ENCODE measurements at regions not wholly inside any gene's neighbourhood (a gene's known extent, or its start where the extent isn't known, plus 50 kb on each side); places are given as distances from the start of the nearest gene placed in this dataset.
"Not testable (repeated sequence)": the region's sequence is repeated elsewhere in the genome, so short reads cannot be mapped to it uniquely, and the experiment has no call there.

GRCh38 chr13:79966059-79966458 lies 374.9 kb downstream of the SPRY2 start:
- H3K36me3 ChIP-seq (ENCODE audit: control insufficient read depth, insufficient read depth, low read length), result no peaks in the 10 kb centered on the region
- no peak overlapping the region for H3K9ac ChIP-seq (ENCODE audit: low read length)
- no peaks in the 10 kb centered on the region for H3K4me1 ChIP-seq (ENCODE audit: control insufficient read depth, insufficient read depth, low read length)
- no peak overlapping the region for H3K27ac ChIP-seq (ENCODE audit: low read depth, low read length)
- H3K4me3 ChIP-seq (ENCODE audit: low read length), result no peak overlapping the region
- H3K27me3 ChIP-seq (ENCODE audit: control insufficient read depth, insufficient read depth, low read length), result no peaks in the 10 kb centered on the region

DNA sequence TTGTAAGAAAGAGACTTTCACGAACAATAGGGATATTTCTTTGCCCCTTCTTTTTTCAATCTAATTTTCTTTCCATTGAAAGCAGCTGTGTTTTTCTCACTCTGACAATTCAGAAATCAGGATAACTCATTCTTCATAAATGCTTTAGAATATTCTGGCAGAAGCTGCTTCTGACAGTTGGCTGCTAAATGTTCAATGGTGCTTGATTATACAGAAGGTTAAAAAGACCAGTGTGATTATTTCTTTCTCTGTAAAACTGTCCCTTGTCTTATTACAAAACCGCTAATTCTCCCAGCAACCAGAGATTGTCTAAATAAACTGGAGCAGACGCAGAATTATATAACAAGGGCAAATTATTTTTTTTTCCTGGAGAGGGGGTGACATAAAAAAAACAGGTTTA lies 394.4 kb downstream of the SPRY2 start:
- H3K4me1 ChIP-seq (ENCODE audit: control insufficient read depth, insufficient read depth, low read length), result no peaks in the 10 kb centered on the region
- H3K27ac ChIP-seq (ENCODE audit: low read depth, low read length), result no peak overlapping the region
- no peak overlapping the region for H3K4me3 ChIP-seq (ENCODE audit: low read length)
- no peaks in the 10 kb centered on the region for H3K27me3 ChIP-seq (ENCODE audit: control insufficient read depth, insufficient read depth, low read length)
- no peak overlapping the region for H3K9ac ChIP-seq (ENCODE audit: low read length)
- no peaks in the 10 kb centered on the region for H3K36me3 ChIP-seq (ENCODE audit: control insufficient read depth, insufficient read depth, low read length)

DNA sequence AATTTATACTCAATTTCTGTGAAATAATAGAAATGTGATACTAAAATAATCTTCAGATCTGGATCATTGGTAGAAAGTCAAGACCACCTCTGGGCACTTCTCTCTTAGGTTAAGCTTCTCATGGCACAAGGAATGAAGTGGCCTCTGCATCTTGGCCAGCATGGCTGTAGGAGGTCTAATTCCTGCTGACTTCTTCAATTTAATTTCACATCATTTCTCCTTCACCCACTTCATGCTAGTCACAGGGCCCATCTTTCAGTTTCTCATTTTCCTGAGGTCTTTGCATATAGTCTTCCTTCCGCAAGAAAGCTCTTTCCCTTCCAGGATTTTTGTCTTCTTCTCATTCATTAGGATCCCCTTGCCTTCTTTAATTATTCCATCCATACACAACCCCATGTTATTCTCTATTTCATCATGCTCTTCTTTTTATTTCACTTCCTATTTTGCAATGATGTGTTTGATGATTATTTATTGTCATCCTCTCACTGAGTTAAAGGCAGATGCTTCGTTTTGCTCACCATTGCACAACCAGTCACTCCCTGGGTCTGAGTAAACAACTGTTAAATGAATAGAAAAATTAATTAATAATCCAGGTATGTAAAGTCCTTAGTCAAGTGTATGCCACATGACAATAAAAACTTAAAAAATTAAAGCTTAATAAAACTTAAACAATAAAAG lies 397.4 kb downstream of the SPRY2 start:
- no peak overlapping the region for H3K27ac ChIP-seq (ENCODE audit: low read depth, low read length)
- no peaks in the 10 kb centered on the region for H3K4me1 ChIP-seq (ENCODE audit: control insufficient read depth, insufficient read depth, low read length)
- H3K9ac ChIP-seq (ENCODE audit: low read length), result no peak overlapping the region
- no peaks in the 10 kb centered on the region for H3K36me3 ChIP-seq (ENCODE audit: control insufficient read depth, insufficient read depth, low read length)
- no peak overlapping the region for H3K4me3 ChIP-seq (ENCODE audit: low read length)
- H3K27me3 ChIP-seq (ENCODE audit: control insufficient read depth, insufficient read depth, low read length), result no peaks in the 10 kb centered on the region

DNA sequence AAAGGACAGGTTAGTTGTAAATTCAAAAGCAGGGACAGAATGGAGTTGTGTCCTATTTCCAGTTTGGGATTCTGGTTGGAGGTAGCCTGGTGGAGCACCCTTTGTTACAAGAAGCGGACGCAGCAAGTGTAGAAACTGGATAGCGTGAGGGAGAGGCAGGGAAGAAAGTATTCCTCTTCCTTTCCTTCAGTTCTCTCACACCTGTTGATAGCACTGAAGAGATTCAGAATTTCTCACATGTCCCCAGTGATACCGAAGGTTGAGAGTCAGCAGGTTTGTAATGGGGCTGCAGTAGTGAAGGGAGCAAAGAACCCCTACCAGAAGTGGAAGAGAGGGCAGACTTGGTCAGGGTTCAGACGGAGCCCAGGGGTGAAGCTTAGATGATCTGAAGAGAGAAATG lies 399.2 kb downstream of the SPRY2 start:
- Histone ChIP-seq H3K4me1 (ENCODE audit: control insufficient read depth, insufficient read depth, low read length) (no peaks in the 10 kb centered on the region), H3K27me3 (ENCODE audit: control insufficient read depth, insufficient read depth, low read length) (no peaks in the 10 kb centered on the region), H3K4me3 (ENCODE audit: low read length) (no peak overlapping the region), H3K27ac (ENCODE audit: low read depth, low read length) (no peak overlapping the region), H3K36me3 (ENCODE audit: control insufficient read depth, insufficient read depth, low read length) (no peaks in the 10 kb centered on the region), H3K9ac (ENCODE audit: low read length) (no peak overlapping the region)

- H3K4me1 ChIP-seq (ENCODE audit: control insufficient read depth, insufficient read depth, low read length), result no peaks in the 10 kb centered on the region
- H3K36me3 ChIP-seq (ENCODE audit: control insufficient read depth, insufficient read depth, low read length), result no peaks in the 10 kb centered on the region
- no peak overlapping the region for H3K4me3 ChIP-seq (ENCODE audit: low read length)
- no peaks in the 10 kb centered on the region for H3K27me3 ChIP-seq (ENCODE audit: control insufficient read depth, insufficient read depth, low read length)
- H3K9ac ChIP-seq (ENCODE audit: low read length), result no peak overlapping the region
- no peak overlapping the region for H3K27ac ChIP-seq (ENCODE audit: low read depth, low read length)
Observed at GRCh38 chr13:79939689-79940088, 401.2 kb downstream of the SPRY2 start.

GRCh38 chr13:79937771-79938216 lies 403.1 kb downstream of the SPRY2 start:
- Histone ChIP-seq H3K36me3 (ENCODE audit: control insufficient read depth, insufficient read depth, low read length) (no peaks in the 10 kb centered on the region), H3K9ac (ENCODE audit: low read length) (no peak overlapping the region), H3K27ac (ENCODE audit: low read depth, low read length) (peak overlapping the region; percentile 24), H3K4me3 (ENCODE audit: low read length) (no peak overlapping the region), H3K4me1 (ENCODE audit: control insufficient read depth, insufficient read depth, low read length) (no peaks in the 10 kb centered on the region), H3K27me3 (ENCODE audit: control insufficient read depth, insufficient read depth, low read length) (no peaks in the 10 kb centered on the region)

GRCh38 chr13:79937311-79937710 lies 403.6 kb downstream of the SPRY2 start:
- Histone ChIP-seq H3K36me3 (ENCODE audit: control insufficient read depth, insufficient read depth, low read length) (no peaks in the 10 kb centered on the region), H3K27me3 (ENCODE audit: control insufficient read depth, insufficient read depth, low read length) (no peaks in the 10 kb centered on the region), H3K9ac (ENCODE audit: low read length) (no peak overlapping the region), H3K27ac (ENCODE audit: low read depth, low read length) (peak overlapping the region; percentile 24), H3K4me3 (ENCODE audit: low read length) (no peak overlapping the region), H3K4me1 (ENCODE audit: control insufficient read depth, insufficient read depth, low read length) (no peaks in the 10 kb centered on the region)

DNA sequence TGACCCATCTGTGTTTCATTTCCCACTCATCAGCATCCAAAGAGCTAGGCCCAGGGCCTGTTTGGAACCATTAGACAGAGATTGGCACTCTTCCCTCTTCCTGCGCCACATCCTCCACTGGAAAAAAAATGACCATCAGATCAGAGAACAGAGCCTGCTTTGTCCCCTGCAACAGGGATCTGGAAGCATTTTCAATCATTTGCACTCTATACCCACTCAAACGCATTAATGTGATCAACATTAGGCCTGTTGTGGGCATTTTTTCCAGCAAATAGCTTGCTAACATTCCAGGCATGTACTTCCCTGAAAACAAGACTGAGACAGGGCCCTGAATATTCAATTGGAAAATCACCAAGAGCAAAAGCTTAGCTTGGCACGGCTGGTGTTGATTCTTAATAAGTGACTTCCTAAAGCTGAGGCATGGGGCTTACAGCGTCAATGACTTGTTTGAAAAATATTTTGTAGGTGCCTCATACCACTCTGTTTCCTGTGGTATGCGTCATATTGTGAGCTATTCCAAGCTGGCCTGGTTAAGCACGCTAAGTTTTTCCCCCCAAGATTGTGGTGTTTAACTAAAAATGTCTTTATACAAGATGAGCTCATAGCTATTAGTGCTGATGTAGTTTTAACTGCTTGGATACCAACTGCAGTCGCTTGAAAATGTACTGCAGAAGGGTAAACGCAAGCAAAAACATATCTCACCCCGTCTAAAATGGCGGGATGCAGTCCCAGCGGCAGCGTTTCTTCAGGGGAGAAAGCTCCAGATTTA lies 404.4 kb downstream of the SPRY2 start:
- Histone ChIP-seq H3K27ac (ENCODE audit: low read depth, low read length) (peak overlapping the region; percentile 33), H3K9ac (ENCODE audit: low read length) (no peak overlapping the region), H3K4me3 (ENCODE audit: low read length) (no peak overlapping the region), H3K4me1 (ENCODE audit: control insufficient read depth, insufficient read depth, low read length) (no peaks in the 10 kb centered on the region), H3K36me3 (ENCODE audit: control insufficient read depth, insufficient read depth, low read length) (no peaks in the 10 kb centered on the region), H3K27me3 (ENCODE audit: control insufficient read depth, insufficient read depth, low read length) (no peaks in the 10 kb centered on the region)

DNA sequence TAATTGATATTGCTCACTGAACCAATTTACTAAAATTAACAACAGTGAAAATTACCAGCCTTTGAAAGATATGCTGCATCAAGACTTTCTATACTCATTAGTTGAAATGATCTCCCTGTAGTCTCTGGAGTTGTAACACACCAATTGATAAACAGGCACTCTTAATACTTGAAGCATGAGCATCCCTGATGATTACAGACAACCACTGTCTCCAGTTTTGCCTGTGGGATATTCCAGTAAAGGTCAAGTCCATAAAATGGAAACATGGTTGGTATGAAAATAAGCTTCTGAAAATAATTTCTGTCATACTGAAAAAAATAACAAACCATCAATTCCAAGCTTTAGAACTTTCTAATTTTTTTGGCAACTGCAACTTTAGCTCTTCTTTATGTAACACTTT lies 405.8 kb downstream of the SPRY2 start:
- no peaks in the 10 kb centered on the region for H3K4me1 ChIP-seq (ENCODE audit: control insufficient read depth, insufficient read depth, low read length)
- H3K27me3 ChIP-seq (ENCODE audit: control insufficient read depth, insufficient read depth, low read length), result no peaks in the 10 kb centered on the region
- no peak overlapping the region for H3K27ac ChIP-seq (ENCODE audit: low read depth, low read length)
- H3K4me3 ChIP-seq (ENCODE audit: low read length), result no peak overlapping the region
- H3K9ac ChIP-seq (ENCODE audit: low read length), result no peak overlapping the region
- no peaks in the 10 kb centered on the region for H3K36me3 ChIP-seq (ENCODE audit: control insufficient read depth, insufficient read depth, low read length)

DNA sequence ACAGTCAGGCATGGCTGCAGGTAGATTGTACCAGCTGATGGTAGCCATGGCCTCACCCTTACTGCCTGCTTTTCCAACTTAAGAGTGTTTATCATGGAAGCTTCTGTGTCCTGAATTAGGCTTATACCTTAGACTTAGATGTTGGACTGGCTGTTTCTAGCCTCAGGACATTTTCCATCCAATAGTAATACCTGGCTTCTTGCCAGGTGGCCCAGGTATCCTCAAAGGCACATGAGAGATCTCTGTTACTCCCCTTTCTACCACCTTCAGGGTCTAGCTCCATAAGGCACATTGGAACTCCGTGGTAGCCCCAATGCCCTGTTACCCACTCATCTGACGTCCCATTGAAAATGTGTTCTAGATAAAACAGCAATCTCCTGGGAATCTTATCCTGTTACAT lies 407.5 kb downstream of the SPRY2 start:
- no peak overlapping the region for H3K27ac ChIP-seq (ENCODE audit: low read depth, low read length)
- H3K4me1 ChIP-seq (ENCODE audit: control insufficient read depth, insufficient read depth, low read length), result no peaks in the 10 kb centered on the region
- no peak overlapping the region for H3K9ac ChIP-seq (ENCODE audit: low read length)
- no peak overlapping the region for H3K4me3 ChIP-seq (ENCODE audit: low read length)
- H3K36me3 ChIP-seq (ENCODE audit: control insufficient read depth, insufficient read depth, low read length), result no peaks in the 10 kb centered on the region
- no peaks in the 10 kb centered on the region for H3K27me3 ChIP-seq (ENCODE audit: control insufficient read depth, insufficient read depth, low read length)

GRCh38 chr13:79932556-79932955 lies 408.4 kb downstream of the SPRY2 start:
- Histone ChIP-seq H3K36me3 (ENCODE audit: control insufficient read depth, insufficient read depth, low read length) (no peaks in the 10 kb centered on the region), H3K27me3 (ENCODE audit: control insufficient read depth, insufficient read depth, low read length) (no peaks in the 10 kb centered on the region), H3K9ac (ENCODE audit: low read length) (no peak overlapping the region), H3K27ac (ENCODE audit: low read depth, low read length) (no peak overlapping the region), H3K4me1 (ENCODE audit: control insufficient read depth, insufficient read depth, low read length) (no peaks in the 10 kb centered on the region), H3K4me3 (ENCODE audit: low read length) (no peak overlapping the region)

GRCh38 chr13:79923973-79924556 lies 416.9 kb downstream of the SPRY2 start:
- H3K27ac ChIP-seq (ENCODE audit: low read depth, low read length); H3K4me1 ChIP-seq (ENCODE audit: control insufficient read depth, insufficient read depth, low read length); H3K4me3 ChIP-seq (ENCODE audit: low read length); H3K9ac ChIP-seq (ENCODE audit: low read length); H3K36me3 ChIP-seq (ENCODE audit: control insufficient read depth, insufficient read depth, low read length); H3K27me3 ChIP-seq (ENCODE audit: control insufficient read depth, insufficient read depth, low read length): not testable (repeated sequence)

Data from rectal smooth muscle tissue (tissue), 1 donor.